MV-4-11 (cell line): ENCODE measurements at regions not wholly inside any gene's neighbourhood (a gene's known extent, or its start where the extent isn't known, plus 50 kb on each side); places are given as distances from the start of the nearest gene placed in this dataset.

Experiments used
- DNase-seq: peaks from one replicate; lab custom pipeline; 2025; lab: John Stamatoyannopoulos, UW

DNA sequence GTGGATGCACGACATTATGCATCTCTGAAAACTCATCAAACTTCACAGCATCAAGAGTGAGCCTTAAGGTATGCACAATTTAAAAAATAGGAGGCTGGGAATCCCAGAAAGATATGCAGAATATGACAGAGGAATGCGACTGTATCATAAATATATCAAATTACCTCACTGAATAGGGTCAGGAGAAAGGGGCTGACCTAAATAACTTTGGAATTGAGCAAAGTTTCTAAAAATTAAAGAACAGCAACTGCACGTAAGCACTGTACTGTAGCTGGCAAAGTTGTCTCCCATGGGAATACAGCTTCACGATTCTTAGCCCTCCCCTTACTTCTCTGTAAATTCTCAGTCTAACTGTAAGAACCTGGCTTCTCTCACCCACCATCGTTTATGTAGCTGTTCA lies 397.4 kb upstream of the ZFP42 start:
- no peak for DNase-seq

DNA sequence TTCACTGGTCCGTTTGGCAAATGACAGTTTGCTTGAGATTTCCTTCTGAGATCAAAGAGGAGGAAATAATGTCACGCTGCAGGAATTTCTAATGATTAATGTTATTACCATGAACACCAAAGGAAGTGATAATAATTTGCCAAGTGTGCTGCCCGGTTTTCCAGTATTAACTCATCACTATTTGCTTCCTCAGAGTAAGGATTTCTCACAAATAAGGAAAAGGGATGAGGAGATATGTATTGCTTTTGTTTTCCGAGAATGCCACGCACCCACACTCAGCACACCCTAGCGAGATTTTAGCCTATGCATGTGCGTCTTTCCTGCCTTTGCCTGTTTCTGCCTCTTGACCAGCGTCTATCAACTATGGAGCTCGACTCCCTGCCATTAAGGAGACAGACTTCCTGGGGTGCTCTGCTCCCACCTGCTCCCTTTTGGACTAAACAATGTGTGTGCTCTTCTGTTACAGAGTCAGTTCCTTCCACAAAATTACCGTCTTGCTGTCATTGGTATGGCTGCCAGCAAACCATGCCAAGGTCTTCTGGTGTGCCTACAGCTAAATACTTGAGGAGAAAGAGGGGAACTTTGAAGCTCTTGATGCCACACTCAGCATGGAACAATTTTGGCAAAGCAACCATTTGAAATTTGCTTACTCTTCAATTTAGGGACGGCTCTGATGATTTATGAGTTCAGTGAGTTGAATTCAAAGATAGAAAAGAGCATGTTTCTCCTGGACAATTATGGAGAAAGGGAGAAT lies 393.1 kb upstream of the ZFP42 start:
- DNase-seq = no peak

DNA sequence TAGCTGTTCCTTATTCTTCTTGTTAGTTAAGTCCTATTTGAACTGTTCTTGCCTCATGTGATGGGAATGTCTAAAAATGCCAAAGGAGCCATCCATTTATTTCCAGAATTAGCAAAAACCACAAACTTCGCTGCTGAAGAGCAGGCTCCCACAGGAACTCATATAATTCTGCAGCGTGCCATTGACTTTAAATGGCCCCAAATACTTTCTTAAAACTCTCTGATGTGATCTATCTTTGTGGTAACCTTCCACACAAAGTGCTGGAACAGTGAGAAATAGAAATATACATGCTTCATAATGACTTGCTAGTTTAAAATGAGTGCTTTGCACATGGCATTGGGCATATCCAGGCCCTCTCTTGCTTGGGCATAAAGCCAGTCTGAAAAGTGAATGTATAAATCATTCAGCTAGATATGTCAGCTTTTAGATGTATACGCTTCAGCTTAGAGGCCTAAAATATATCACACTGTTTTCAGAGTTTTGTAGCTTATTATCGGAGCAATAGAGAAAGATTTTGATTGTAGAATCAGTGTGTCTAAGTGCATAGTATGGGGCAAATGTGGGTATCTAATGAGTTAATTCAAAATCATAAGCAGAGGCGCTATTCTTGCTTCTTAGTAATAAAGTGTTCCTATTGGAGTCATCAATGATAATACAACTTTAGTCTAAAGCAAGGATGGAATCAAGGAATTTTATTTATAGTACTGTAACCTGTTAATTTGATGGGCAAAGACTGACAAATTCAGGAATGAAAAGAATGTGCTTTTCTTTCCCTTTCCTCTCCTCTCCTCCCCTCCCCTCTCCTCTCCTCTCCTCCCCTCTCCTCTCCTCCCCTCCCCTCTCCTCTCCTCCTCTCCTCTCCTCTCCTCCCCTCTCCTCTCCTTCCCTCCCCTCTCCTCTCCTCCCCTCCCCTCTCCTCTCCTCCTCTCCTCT lies 392.2 kb upstream of the ZFP42 start:
- DNase-seq = no peak

DNA sequence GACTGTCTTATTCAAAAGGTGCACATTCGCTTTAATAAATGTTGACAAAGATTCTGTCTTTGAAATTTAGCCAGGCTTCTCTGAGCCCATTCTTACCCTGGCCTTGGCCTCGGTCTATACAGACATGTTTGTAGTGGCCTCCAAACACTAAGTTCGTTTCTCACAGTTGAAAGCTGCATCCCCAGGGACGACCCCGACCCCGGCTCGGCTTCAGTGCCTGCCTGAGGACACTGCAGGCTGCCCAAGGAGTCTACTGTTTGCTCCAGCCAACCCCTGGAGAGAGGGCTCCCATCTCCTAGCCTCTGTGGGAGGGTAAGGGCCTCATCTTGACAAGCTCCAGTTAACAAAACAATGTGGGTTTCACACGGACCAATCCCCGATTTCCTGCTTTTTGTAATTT lies 390.6 kb upstream of the ZFP42 start:
- DNase-seq = no peak

DNA sequence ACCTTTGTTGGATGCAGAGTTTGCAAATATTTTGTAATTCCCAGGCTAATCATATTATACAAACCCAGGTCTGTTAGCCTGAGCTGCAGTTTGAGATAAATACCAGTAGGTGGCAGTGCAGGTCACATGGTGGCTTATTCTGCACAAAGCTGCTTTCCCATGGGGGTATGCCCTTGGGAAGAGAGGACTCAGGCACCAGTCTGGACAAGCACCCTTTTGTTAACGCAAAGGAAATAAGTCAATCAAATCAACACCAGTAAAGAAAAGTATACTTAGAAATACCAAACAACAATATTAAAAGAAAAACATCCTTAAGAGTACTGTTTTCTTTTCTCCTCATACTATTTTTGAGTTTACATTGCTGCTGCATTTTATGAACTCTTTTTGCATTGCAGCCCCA lies 389.0 kb upstream of the ZFP42 start:
- DNase-seq = peak; percentile 27

- DNase-seq = peak; percentile 31
Measured at GRCh38 chr4:187608001-187608421, 387.6 kb upstream of the ZFP42 start.

GRCh38 chr4:187612301-187612700 lies 383.3 kb upstream of the ZFP42 start:
- peak; percentile 8 for DNase-seq

GRCh38 chr4:187613089-187613839 lies 382.3 kb upstream of the ZFP42 start:
- DNase-seq = no peak

GRCh38 chr4:187615972-187616371 lies 379.6 kb upstream of the ZFP42 start:
- DNase-seq = peak; percentile 20

DNA sequence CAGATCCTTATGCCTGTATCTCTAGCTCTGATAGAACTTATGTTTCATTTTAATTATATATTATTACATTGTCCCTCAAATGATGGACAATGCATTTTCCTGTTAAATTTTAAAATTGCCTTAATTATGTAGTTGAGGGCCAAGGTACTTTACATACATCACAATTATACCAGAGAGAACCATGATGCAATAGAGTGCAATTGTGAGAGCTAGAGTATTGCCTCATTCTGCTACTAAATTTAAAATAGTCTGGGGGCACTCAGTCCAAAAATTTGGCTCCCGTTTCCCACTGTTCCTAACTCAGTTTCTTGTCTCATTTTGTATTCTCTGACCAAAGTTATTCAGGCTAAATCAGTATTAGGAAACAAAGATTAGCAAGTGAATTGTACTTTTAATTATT lies 378.5 kb upstream of the ZFP42 start:
- peak; percentile 56 for DNase-seq

DNA sequence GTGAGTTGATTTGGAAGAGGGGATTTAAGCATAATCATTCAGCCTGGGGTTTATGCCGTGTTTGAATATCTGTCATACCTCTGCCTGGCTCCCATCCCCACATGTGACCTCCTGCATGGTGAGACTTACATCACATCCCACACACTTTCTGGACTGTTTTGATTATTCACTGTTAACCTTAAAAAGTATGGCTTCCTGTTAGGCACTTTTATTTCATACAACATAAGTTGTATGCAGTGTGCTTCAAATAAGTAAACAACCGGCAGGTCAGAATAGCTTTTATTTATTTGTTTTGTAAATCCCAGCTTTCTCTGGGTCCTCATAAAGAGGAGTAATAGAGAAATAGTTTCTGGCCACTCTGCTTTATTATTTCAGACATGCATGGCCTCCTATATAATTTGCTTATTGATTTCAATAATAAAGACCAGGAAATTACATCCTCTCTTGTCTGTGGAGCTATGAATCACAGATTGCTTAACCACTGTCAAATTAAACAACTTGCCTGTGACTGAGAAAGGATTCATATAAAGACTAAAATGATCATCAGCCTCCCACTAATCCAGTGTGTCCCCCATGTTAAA lies 376.8 kb upstream of the ZFP42 start:
- DNase-seq = peak; percentile 26

GRCh38 chr4:187619319-187619718 lies 376.3 kb upstream of the ZFP42 start:
- no peak for DNase-seq

- DNase-seq = peak; percentile 67
Measured at GRCh38 chr4:187632260-187632995, 363.1 kb upstream of the ZFP42 start.

GRCh38 chr4:187633245-187633644 lies 362.3 kb upstream of the ZFP42 start:
- no peak for DNase-seq

DNA sequence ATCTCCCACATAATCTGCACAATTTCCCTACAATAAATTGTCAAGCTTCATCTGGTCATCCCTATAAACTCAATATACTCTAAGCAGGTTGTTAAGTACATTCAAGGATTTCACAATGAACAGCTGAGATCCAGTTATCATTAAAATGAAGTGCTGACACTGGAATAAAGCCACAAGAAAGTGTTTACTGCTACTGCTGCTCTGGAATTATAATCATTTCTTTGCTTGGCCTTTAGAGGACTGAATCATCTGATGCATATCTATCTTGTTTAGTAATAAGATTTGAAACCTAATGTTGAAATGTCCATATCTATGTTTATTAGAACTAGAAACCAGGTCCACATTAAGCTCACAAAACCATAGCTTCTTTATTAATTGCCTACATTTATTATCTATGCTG lies 338.6 kb upstream of the ZFP42 start:
- DNase-seq = no peak

DNA sequence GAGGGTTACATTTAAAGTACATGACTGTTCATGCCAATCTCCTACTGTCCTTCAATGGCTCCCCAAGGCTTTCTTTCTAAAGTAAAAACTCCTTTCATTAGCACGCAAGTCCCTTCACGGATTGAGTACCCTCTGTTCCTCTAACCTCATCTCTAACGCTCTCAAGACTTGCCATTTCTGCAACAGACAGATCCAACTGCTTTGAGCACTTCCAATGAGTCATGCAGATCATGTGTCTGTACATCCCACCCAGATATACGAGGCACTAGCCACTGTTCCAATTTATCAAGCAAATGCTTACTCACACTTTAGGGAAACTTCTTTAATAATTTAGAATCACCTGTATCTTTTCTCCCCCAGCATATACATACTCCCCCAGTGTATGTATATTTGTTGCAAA lies 332.5 kb upstream of the ZFP42 start:
- DNase-seq = no peak

- no peak for DNase-seq
Measured at GRCh38 chr4:187664011-187664410, 331.6 kb upstream of the ZFP42 start.

DNA sequence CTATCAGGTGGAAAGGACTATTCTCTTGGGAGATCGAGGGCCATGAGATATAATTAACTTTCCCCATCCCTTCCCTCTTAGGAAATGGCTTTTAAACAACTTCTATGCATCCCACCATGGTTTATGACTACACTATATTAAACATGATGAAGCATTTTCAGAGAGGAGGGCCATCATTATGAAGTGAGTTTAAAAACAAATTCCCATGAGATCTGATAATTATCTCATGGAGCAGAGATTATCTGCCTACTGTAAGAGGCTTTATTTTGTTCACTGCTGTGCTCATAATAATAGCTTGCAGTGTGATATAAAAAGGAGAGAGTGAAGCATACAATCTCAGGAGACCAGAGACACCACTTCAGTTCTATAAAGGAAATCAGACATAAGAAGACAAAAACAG lies 330.5 kb upstream of the ZFP42 start:
- no peak for DNase-seq

DNA sequence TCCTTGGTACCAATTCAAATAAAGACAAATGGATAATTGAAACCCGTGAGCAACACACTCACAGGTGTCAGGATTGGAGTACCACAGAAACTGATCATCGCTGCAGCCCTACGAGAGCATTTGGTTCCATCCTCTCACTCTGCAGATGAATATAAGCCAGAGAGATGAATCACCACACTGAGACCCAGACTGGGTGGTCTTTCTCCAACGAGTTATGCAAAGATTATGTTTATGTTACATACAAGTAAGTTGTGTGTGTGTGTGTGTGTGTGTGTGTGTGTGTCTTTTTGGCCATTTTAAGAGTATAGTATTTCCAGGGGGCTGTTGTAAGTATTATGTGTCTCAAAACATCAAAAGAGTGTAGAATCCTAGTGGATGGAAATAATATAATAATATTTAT lies 329.5 kb upstream of the ZFP42 start:
- DNase-seq = no peak

DNA sequence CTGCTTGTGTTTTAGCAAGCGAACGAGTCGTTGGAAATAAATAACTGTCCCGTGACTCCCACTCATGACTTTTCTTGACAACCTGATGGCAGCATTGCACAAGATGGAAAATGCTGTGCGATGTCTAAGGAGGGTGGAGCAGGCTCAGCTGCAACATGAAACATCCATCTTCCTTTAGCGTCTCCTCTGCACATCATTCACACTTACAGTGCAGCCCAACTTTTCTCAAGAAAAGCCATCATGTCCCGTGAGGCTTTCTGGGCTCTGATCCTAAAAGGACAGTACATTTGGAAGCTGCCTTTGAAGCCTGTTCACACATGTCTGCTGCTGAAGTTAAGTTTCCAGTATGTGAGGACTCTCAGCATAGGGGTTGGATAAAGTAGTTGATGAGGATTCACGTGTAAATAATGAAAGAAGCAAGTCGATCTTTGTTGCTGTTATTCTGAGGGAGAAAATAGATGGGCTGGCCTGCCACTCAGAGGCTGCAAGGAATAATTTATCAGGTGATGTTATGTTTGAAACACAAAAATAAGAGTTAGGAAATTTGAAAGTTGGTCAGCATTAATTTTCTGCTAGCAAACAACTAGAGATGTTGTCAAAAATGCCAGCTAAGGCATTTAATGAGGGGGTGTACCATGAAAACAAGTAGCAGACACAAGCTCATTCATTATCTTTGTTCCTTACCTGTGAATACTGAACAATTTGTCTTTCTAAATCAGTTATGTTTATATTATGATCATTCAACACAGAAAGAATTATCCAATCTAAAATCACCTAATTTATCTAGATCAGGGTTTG lies 328.7 kb upstream of the ZFP42 start:
- no peak for DNase-seq
